Keratinocyte (primary cell): ENCODE measurements at regions not wholly inside any gene's neighbourhood (a gene's known extent, or its start where the extent isn't known, plus 50 kb on each side); places are given as distances from the start of the nearest gene placed in this dataset.

ENCODE experiments used
- DNase-seq: peaks from one replicate; pipeline ENCODE4 v3.0.0-alpha.2; 2011; ENCODE audit warnings: low read depth, missing footprints, low spot score
- FAIRE-seq: peaks from 2 replicates; lab custom pipeline; 2011; peaks lifted over from hg19 to GRCh38; lab: Jason Lieb, UNC
- H2AFZ ChIP-seq: 2 replicates; pipeline ENCODE4 v1.6.0; 2012; ENCODE audit warnings: low read length, control low read depth, inconsistent platforms; ENCODE audit not compliant: control insufficient read depth
- H3K27ac ChIP-seq: 2 replicates; pipeline ENCODE4 v1.5.1; 2011; ENCODE audit warnings: low read length; ENCODE audit not compliant: control insufficient read depth, insufficient read depth
- H3K27me3 ChIP-seq: 3 replicates; pipeline ENCODE4 v1.6.0; 2011; ENCODE audit warnings: low read length; ENCODE audit not compliant: control insufficient read depth, insufficient read depth; ENCODE audit errors: extremely low read depth
- H3K36me3 ChIP-seq, 2 experiments: 2 replicates in 1 of 2; 3 replicates in 1 of 2; pipeline ENCODE4 v1.5.1; 2011; ENCODE audit warnings: low read length in 2 of 2, mild to moderate bottlenecking in 1 of 2; ENCODE audit not compliant: control insufficient read depth in 2 of 2, insufficient read depth in 2 of 2; ENCODE audit errors: extremely low read depth in 1 of 2
- H3K4me1 ChIP-seq: 3 replicates; pipeline ENCODE4 v1.5.1; 2011; ENCODE audit warnings: low read length; ENCODE audit not compliant: control insufficient read depth, insufficient read depth; ENCODE audit errors: extremely low read depth
- H3K4me2 ChIP-seq: 3 replicates; pipeline ENCODE4 v1.6.0; 2011; ENCODE audit warnings: low read depth, low read length; ENCODE audit not compliant: control insufficient read depth, insufficient read depth; ENCODE audit errors: extremely low read depth
- H3K4me3 ChIP-seq, 3 experiments: fragments of 200-600 bp in 1 of 3; sonication (generic) in 1 of 3; 2 replicates in 2 of 3; 3 replicates in 1 of 3; pipeline ENCODE4 v1.5.1; 2011 to 2016; ENCODE audit warnings: low read length in 3 of 3, mild to moderate bottlenecking in 3 of 3, control low read depth in 2 of 3, inconsistent platforms in 1 of 3, low read depth in 1 of 3, mixed read lengths in 1 of 3, mixed run types in 1 of 3, moderate library complexity in 1 of 3; ENCODE audit not compliant: control insufficient read depth in 2 of 3, insufficient read depth in 2 of 3; ENCODE audit errors: extremely low read depth in 1 of 3
- H3K79me2 ChIP-seq: 2 replicates; pipeline ENCODE4 v1.6.0; 2012; ENCODE audit warnings: low read length; ENCODE audit not compliant: control insufficient read depth, insufficient read depth
- H3K9ac ChIP-seq: 3 replicates; pipeline ENCODE4 v1.6.0; 2011; ENCODE audit warnings: low read length; ENCODE audit not compliant: control insufficient read depth, insufficient read depth; ENCODE audit errors: extremely low read depth
- H3K9me1 ChIP-seq: 3 replicates; pipeline ENCODE4 v1.6.0; 2011; ENCODE audit warnings: low read length; ENCODE audit not compliant: control insufficient read depth, insufficient read depth; ENCODE audit errors: extremely low read depth
- H3K9me3 ChIP-seq: 2 replicates; pipeline ENCODE4 v1.5.1; 2012; ENCODE audit warnings: low read depth, low read length; ENCODE audit not compliant: control insufficient read depth
- H4K20me1 ChIP-seq: 3 replicates; pipeline ENCODE4 v1.6.0; 2011; ENCODE audit warnings: low read length; ENCODE audit not compliant: control insufficient read depth, insufficient read depth; ENCODE audit errors: extremely low read depth
- CTCF ChIP-seq, 3 experiments: IDR thresholded peaks in 1 of 3; conservative IDR thresholded peaks in 1 of 3; optimal IDR thresholded peaks in 1 of 3; 2 replicates in 2 of 3; 3 replicates in 1 of 3; pipeline versions ENCODE3 to v1.5.1; 2011; ENCODE audit warnings: low read length in 3 of 3, mild to moderate bottlenecking in 3 of 3, moderate library complexity in 2 of 3, control low read depth in 1 of 3, inconsistent platforms in 1 of 3; ENCODE audit not compliant: insufficient read depth in 2 of 3; ENCODE audit errors: extremely low read depth in 1 of 3
- EZH2 ChIP-seq: IDR thresholded peaks from one replicate; pipeline ENCODE4 v1.6.1; 2012; ENCODE audit warnings: inconsistent platforms, mild to moderate bottlenecking, low read length, moderate library complexity
- dilution Hi-C: fragments of 300-500 bp; cut with MboI; formaldehyde crosslinking; loops from one replicate; pipeline ENCODE4 v1.7.0; 2020; ENCODE audit warnings: low sequenced_read_pairs; ENCODE audit not compliant: extremely low pct_ligation_motif_present

GRCh38 chr5:103375863-103376591 is 117.5 kb downstream of the MACIR start:
- Histone ChIP-seq H3K36me3 (no peaks in the 10 kb centered on the region), H3K4me3 (no peak overlapping the region), H3K9me1 (no peaks in the 10 kb centered on the region), H3K4me1 (no peaks in the 10 kb centered on the region), H3K9me3 (no peaks in the 10 kb centered on the region), H4K20me1 (no peaks in the 10 kb centered on the region), H3K27ac (no peak overlapping the region), H3K79me2 (no peaks in the 10 kb centered on the region), H3K27me3 (no peaks in the 10 kb centered on the region), H3K9ac (no peak overlapping the region), H2AFZ (no peak overlapping the region), H3K4me2 (no peak overlapping the region)
- dilution Hi-C loops: no loop called here
- TF ChIP-seq EZH2 (no peak), CTCF (optimal IDR thresholded peaks at IDR 0.05 in 1 of 3, IDR thresholded peaks at IDR 0.05 in 1 of 3, conservative IDR thresholded peaks at IDR 0.05 in 1 of 3; ENCODE audit: extremely low read depth in 1 of 3, insufficient read depth in 2 of 3, low read length in 3 of 3) (no peak)
- no peak for DNase-seq
- no peak for FAIRE-seq

- DNase-seq: no peak
- Histone ChIP-seq H3K9ac (no peak overlapping the region), H2AFZ (no peak overlapping the region), H3K4me1 (no peaks in the 10 kb centered on the region), H3K79me2 (no peaks in the 10 kb centered on the region), H3K36me3 (no peaks in the 10 kb centered on the region), H3K4me3 (no peak overlapping the region), H3K27me3 (no peaks in the 10 kb centered on the region), H3K9me3 (no peaks in the 10 kb centered on the region), H3K9me1 (no peaks in the 10 kb centered on the region), H3K4me2 (no peak overlapping the region), H4K20me1 (no peaks in the 10 kb centered on the region), H3K27ac (no peak overlapping the region)
- TF ChIP-seq EZH2 (no peak), CTCF (optimal IDR thresholded peaks at IDR 0.05 in 1 of 3, IDR thresholded peaks at IDR 0.05 in 1 of 3, conservative IDR thresholded peaks at IDR 0.05 in 1 of 3; ENCODE audit: extremely low read depth in 1 of 3, insufficient read depth in 2 of 3, low read length in 3 of 3) (peak in 1 of 3 experiments; percentile 10)
- no peak for FAIRE-seq
- dilution Hi-C loops: no loop called here
Observed at GRCh38 chr5:103375350-103375749, 116.8 kb downstream of the MACIR start.
